ENCODE measurements at regions not wholly inside any gene's neighbourhood (a gene's known extent, or its start where the extent isn't known, plus 50 kb on each side); places are given as distances from the start of the nearest gene placed in this dataset.
A peak's percentile ranks its signal among the peaks of the same experiment; 100 is the strongest.

GRCh38 chr14:80378084-80378690, 166.9 kb upstream of the DIO2 start:
- DNase-seq = no peak

GRCh38 chr14:80364816-80365215, 153.5 kb upstream of the DIO2 start:
- DNase-seq = no peak

GRCh38 chr14:80364274-80364673, 153.0 kb upstream of the DIO2 start:
- peak; percentile 18 for DNase-seq

GRCh38 chr14:80358112-80358511, 146.8 kb upstream of the DIO2 start:
- no peak for DNase-seq

- DNase-seq = no peak
These were observed 145.1 kb upstream of the DIO2 start for GRCh38 chr14:80356413-80356812.

- no peak for DNase-seq
These were observed 143.7 kb upstream of the DIO2 start for GRCh38 chr14:80354860-80355581.

- DNase-seq = no peak
These were observed 141.2 kb upstream of the DIO2 start for GRCh38 chr14:80352471-80352870.

- DNase-seq = no peak
These were observed 139.4 kb upstream of the DIO2 start for GRCh38 chr14:80350707-80351106.

GRCh38 chr14:80346395-80346794, 135.1 kb upstream of the DIO2 start:
- DNase-seq = no peak

- no peak for DNase-seq
These were observed 132.9 kb upstream of the DIO2 start for GRCh38 chr14:80344208-80344607.

- no peak for DNase-seq
These were observed 125.4 kb upstream of the DIO2 start for GRCh38 chr14:80336608-80337106.

- no peak for DNase-seq
These were observed 114.4 kb upstream of the DIO2 start for GRCh38 chr14:80325688-80326087.

GRCh38 chr14:80325112-80325511, 113.8 kb upstream of the DIO2 start:
- peak; percentile 14 for DNase-seq

- DNase-seq = no peak
These were observed 113.3 kb upstream of the DIO2 start for GRCh38 chr14:80324649-80325048.

GRCh38 chr14:80323038-80323665, 111.8 kb upstream of the DIO2 start:
- DNase-seq = no peak

- DNase-seq = no peak
These were observed 105.1 kb upstream of the DIO2 start for GRCh38 chr14:80316441-80316840.

- DNase-seq = no peak
These were observed 104.4 kb upstream of the DIO2 start for GRCh38 chr14:80315681-80316080.

- DNase-seq = no peak
These were observed 102.5 kb upstream of the DIO2 start for GRCh38 chr14:80313806-80314205.

GRCh38 chr14:80310938-80311750, 99.8 kb upstream of the DIO2 start:
- no peak for DNase-seq

GRCh38 chr14:80304125-80304766, 92.9 kb upstream of the DIO2 start:
- DNase-seq = no peak

- DNase-seq = no peak
These were observed 89.0 kb upstream of the DIO2 start for GRCh38 chr14:80300351-80300750.

GRCh38 chr14:80298491-80299017, 87.2 kb upstream of the DIO2 start:
- DNase-seq = no peak

GRCh38 chr14:80291101-80291500, 79.8 kb upstream of the DIO2 start:
- no peak for DNase-seq
